GM19372 (cell line): ENCODE measurements at regions not wholly inside any gene's neighbourhood (a gene's known extent, or its start where the extent isn't known, plus 50 kb on each side); places are given as distances from the start of the nearest gene placed in this dataset.

Source experiments
- ATAC-seq: cut with Tn5 transposase; IDR thresholded peaks from one replicate; pipeline ENCODE4 v1.9.1; 2021; ENCODE audit warnings: mild to moderate bottlenecking, low read depth, moderate library complexity; ENCODE audit not compliant: unreplicated experiment

DNA sequence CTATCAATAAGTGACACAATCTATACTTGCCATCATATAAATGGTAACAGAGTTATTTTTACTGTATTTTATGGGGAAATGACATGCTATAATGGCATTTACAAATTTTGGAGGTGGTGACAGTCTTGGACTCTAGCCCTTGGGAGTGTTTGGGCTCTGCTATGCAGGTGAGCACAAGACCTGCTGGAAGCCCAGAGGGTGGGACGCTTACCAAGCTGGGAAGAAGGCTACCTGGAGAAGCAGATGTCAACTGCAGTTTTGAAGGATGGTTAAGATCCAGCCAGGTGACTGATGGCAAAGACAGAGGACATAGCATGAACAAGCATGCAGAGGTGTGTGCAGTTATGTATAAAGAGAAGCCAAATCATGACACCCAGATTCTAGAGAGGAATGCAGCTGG, 346.9 kb downstream of the MYCN start:
- no peak for ATAC-seq

DNA sequence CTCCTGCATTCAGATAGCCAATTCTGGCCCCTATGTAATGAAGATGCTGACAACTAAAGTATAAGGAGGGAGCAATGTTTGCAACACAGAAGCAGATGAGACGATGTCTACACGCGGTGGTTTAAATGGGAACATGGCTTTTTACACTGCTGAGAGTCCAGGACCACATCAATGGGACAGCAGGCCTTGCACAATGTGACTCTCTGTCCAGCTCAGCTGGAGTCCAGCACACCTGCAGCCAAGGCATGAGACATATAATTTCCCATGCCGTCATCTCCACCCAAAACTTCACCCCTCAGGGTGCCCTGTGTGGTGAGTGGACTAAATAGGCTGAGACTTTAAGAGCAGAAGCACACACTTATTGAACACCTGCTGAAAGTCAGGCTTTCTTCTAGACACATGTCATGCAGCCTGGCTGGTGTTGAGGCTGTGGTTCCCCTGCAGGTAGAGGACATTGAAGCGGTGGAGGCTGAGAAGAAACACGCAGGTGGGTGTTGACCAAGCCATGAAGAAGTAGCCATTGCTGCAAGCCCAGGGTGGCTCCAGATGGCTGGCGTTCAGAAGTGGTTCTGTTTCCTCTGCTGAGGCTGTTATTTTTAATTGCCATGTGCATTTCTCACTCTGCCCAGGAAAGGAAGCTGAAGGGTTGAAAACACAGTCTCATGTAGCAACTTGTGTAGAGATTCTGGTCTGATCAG, 345.6 kb downstream of the MYCN start:
- ATAC-seq, result no peak

DNA sequence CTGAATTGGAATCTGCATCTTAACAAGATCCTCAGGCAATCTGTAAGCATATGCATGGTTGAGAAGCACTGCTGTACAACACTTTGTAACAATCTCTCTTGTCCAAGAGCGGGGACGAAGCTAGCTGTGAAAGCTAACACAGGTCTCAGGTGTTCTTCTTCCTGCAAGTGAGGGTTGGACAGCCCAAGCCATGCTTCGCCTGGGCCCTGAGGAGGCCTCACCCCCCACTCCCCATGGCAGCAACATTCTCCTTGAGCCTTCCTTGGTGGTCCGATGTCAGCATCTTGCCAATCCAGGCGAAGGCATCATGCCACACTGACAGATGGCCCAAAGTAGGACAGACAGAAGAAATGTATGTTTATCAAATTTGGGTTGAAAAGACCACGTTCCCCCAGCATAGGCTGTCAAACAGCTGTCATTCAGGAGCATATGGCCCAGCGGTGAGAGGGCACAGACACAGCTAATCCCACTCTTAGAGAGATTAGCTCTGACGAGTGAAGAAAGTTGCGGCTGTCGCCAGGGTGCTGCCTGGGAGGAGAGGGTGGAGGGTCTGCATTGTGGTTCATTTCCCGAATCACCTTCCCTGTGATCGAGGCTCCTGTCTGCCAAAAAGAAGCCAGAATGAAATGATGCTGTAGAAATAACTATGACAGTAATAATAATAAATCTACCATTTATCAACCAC, 344.7 kb downstream of the MYCN start:
- ATAC-seq, result no peak

DNA sequence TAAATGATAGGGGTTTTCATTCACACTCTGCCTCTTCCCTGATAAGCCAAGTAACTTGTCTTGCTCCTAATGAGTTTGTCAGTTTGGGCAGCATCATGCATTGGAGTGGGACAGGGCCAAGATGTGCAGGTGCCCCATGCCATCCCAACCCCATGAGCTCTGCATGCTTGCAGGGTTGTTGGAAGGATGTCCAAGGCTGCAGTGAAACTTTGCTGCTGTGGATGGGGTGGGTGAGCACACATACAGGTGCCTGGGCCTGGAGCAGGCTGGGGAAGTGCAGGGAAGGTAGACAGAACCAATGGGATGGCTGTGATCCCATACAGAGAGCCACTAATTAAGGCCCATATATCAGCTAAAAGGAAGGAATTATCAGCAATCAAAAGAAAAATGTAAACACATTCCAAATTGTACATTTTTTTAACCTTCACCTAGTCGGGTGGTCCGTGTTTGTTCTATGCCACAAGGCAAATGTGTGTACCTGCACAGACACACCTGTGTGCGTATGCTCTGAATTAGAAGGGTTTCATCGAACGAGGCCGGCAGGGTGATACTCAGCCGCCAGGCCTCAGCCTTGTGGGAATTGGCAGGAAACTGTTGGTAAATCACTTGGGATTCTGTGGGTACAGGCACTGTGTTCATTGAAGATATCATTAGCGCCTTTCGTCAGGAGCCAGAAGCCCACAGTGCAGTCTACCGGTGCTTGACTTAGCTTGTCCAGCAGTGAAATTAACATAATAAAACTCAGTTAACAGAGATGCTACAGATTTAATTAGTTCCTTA, 342.9 kb downstream of the MYCN start:
- ATAC-seq, result no peak

DNA sequence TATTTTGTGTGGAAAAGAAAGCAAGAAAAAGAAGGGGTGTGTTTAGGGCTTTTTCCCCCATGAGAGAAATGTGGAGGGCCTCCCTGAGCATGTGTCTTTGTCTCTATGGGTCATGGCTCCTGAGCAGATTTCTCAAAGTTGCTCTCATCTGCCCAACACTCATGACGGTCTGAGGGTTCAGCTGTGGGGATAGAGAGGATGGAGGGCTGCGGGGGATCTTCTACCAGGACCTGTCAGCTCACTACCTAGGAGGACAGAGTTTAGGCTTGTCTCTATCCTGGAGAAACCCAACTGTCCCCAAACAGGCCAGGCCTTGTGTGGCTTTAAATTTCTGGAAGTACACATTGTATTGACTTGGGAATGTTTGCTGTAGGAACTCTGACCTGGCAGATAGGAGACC, 342.2 kb downstream of the MYCN start:
- ATAC-seq, result no peak

DNA sequence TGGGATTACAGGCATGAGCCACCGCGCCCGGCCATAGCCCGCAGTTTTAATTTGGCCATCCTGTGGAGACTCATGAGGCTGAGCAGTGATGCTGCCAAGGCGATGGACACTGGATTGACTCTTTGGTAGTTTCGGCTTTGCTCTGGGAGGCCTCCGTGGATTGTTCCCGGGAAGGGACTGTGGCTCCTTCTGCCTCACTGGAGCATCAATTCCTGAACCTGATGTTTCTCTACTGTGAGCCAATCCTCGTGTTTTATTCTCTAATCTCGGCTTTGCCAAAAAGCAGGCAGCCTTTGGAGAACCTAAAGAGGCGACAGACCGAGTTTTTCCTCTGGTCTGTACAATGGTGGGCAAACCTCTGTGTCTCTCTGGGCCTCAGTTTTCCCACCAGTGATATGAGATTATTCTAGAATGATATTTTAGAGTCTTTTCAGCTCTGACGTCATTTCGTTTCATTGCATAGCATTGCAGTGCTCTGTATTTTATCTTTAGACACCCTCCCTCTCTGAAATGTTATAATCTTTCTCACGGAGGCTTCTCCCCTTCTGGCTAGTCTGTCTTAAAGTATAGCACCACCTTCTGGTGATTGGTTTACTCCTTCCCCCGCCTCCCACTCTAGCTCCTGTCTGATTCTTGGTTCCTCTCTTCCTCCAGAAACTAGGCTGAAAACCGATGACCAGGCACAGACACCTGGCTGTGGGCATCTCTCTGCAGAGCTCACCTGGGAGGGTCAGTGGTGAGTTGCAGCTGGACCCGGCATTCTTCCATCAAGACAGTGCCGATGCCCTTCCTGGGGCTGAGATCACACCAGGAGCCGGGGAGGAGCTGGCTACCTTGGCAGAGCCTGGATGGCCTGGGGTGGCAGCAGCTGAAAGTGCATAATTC, 341.3 kb downstream of the MYCN start:
- ATAC-seq, result peak; percentile 64

DNA sequence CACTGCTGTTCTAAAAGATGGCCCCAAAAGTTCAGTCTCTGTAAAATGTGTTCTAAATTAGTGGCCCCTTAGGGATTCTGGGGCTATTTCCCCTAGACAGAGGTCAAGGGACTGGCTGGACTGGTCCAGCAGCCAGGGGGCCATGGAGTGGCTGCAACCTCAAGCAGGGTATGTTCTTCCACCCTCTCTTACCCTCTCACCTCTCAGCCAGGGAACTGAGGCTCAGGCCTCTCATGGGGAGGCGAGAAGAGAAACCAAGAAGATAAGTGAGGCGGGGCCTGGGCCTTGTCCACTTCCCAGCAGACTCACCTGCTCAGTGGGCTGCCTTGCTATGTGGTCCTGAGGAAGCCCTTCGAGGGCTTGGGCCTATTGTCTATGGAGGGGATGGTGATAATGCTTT, 339.7 kb downstream of the MYCN start:
- ATAC-seq, result no peak

DNA sequence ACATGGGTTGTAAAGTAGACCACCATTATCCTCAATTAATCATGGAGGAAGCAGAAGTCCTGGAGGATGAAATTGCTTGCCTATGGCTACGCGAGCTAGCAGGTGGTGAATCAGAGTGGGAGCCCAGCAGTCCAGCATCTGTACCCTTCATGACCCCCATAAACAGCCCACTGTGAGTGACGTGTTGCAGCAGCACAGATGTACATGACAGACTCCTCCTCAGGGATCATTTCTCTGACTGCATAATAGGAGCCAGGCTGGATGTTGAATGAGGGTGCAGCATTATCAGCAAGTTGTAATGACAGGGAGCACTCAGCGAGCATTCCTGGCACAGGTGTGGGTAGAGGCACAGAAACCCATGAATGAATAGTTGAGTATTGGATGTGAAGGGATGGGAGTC, 339.3 kb downstream of the MYCN start:
- no peak for ATAC-seq

DNA sequence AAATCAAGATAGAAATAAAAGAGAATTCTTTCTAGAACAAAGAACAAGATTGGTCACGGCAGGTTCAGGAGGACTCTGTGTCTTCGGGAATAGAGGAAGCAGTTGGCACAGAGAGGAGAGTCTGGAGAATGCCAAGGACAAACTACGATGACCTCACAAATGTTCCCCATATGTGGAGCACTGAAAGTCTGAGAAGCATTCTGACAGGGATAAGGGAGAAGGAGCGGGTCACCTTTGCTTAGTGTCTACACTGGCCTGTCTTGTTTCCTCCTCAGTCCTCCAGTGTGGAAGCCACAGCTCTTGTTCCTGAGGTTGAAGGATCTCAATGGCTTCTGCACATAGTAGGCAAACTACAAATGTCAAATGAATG, 338.8 kb downstream of the MYCN start:
- no peak for ATAC-seq

DNA sequence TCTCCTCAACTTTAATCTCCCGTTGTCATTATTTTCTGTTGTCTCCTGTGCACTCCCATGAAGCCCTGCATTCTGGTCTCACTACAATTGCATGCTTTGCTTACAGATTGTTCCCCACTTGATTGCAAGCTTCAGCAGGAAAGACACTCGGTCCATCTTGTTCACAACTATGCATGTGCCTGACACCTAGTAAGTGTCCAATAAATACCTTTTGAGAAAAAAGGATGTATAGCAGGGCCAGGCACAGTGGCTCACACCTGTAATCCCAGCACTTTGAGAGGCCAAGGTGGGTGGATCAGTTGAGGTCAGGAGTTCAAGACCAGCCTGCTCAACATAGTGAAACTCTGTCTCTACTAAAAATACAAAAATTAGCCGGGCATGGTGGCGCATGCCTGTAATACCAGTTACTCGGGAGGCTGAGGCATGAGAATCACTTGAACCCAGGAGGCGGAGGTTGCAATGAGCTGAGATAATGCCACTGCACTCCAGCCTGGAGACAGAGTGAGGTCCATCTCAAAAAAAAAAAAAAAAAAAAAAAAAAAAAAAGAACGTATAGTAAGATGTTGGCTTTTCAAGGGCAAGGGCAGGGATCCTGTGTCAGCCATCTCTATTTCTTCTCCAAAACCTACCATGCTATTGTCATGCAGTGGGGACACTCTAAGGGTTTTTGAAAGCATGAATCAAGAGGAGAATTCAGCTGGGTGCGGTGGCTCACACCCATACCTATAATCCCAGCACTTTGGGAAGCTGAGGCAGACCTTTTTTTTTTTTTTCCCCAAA, 338.3 kb downstream of the MYCN start:
- ATAC-seq, result no peak

DNA sequence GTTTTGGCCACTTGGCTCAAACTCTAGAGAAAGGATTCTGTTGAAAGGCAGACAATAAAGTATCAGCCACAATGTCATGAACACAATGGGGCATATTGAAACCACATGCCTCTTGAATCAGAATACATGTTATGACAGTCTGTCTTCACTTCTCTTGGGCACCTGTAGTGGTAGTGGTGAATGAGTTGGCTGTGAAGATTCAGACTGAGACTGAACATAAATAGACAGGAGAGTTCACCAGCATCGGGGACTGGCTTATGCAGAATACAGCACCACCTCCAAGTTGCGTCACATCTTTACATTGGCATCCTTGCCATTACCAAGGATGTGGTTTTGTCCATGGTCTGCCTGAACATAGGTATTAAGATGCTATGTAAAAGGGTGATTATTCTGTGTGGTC, 336.8 kb downstream of the MYCN start:
- no peak for ATAC-seq

DNA sequence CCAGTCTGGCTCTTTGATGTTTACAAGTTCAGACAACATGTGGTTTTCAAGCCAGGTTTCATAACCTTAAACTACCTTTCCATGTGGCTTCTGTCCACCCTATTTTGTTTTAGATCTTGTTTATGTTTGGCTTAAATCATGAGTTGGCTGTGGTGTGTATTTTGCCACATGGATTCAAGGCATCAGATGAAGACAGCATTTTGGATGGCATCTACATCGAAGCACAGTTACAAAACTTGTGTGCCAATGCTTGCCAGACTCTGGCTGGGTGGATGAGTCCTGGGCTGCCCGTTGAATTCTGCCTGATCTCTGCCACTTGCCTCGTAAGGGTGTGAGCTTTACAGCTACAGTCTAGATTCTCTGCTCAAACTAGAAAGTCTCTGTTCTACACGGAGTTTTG, 335.3 kb downstream of the MYCN start:
- ATAC-seq, result no peak

DNA sequence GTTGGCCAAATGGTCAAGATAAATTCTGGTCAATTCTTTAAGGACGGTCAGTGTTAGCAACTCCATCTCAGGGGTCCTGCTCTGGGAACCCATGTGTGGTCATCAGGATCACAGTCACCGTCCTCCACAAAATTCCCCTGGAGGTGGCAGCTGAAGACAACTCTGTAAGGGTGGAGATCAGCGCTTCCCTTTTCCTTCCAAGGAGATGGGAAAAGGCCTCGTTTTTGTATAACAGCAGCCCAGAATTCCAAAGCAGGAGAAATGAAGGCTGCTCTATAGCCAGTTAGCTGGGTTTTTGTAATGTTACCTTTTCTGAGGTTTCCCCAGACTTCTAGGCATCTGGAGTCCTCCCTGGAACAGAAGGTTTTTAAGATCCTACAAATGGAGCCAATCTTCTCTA, 334.8 kb downstream of the MYCN start:
- no peak for ATAC-seq

DNA sequence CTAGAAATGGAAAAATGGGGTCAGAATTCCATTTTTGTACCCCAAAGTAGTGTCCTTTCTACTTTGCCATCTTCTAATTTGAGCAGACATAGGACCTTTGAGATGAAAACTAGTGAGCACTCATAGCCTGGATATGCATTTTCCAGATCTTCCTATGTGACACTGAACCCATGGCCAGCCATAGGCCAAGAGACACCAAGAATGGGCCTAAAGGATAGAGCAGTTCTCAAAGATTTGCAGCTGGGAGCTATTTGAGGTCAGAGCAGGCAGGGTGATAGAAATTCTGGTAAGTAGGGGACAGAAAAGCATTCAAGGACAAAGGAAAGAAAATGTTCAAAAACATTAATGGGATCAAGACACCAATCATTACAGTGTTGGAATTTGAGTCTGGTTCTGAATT, 332.8 kb downstream of the MYCN start:
- no peak for ATAC-seq

DNA sequence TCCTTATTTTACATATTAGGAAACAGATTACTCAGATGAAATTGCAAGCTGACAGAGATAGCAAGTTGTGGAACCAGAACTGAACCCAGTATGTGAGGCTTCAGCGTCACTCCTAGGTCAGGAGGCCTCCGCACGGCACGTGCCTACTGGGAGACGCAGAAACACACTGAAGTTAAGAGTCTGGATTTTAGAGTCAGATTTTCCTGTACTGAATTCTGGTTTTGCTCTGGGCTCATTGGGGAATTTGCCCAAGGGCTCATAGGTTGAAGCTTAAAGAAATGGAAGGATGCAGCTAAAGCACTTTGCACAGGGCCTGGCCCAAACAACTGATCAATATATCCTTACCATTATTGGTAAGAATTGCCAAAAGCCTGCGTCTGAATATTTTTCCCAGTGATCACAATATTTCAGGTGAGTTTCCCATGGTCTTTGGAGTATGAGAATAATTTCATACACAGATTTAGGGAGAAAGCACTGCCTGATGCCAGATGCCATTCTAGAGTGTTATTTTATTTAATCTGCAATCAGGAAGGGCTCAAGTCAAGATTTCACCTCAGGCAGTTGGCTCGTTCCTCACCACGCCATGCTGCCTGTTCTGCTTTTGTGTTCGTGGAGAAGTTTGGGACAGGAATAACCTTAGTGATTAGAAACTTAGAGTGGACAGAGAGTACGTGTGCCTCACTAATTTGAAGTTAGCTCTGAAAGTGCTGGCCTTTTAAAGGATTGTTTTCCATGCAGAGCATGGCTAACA, 331.9 kb downstream of the MYCN start:
- ATAC-seq, result no peak

DNA sequence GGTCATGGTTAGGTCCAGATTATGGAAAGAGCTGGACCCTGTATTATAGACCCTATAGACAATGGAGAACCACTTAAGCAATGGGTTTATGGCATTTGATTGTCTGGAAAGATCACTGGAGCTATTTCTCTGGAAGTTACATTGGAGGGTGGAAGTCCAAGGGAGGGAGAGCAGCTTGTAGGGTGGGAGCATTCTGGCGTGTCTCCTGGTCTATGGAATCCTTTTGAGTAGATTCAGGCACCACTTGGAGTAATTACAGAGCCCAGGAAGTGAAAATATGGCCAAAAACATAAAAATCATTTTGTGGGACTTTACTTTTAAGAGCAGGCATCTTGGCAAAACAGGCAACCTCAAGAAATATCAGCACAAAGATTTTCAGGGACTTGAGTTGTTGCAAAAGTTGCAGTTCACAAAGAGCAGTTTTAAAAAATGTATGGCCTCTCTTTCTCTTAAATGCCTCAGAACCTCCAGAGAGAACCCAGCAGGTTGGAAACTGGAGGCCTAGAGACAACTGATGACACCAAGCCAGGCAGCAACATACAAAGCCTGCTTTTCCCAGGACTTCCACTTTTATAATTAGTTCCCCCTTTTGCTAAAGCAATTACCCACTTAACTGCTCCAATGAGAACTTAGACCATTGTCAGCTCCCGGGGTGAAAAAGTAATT, 331.0 kb downstream of the MYCN start:
- no peak for ATAC-seq

DNA sequence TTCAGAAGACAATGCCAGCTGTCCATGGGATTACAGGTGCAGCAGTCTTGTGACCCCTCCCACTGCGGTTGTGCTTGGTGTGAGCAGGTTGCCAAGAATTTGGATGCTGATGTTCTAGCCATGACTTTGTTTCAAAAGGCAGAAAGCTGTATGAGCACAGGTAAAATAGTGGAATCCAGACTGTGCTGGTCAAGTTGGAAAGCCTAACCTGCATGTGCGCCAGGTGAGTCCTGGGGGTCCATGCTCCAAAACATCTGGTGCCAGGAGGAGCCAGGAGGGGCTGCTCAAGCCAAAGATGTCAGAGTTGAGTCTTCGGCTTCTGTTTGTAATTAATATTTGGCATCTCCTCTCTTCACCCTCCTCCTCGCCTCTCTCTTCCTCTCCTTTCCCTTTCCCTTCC, 330.1 kb downstream of the MYCN start:
- no peak for ATAC-seq

DNA sequence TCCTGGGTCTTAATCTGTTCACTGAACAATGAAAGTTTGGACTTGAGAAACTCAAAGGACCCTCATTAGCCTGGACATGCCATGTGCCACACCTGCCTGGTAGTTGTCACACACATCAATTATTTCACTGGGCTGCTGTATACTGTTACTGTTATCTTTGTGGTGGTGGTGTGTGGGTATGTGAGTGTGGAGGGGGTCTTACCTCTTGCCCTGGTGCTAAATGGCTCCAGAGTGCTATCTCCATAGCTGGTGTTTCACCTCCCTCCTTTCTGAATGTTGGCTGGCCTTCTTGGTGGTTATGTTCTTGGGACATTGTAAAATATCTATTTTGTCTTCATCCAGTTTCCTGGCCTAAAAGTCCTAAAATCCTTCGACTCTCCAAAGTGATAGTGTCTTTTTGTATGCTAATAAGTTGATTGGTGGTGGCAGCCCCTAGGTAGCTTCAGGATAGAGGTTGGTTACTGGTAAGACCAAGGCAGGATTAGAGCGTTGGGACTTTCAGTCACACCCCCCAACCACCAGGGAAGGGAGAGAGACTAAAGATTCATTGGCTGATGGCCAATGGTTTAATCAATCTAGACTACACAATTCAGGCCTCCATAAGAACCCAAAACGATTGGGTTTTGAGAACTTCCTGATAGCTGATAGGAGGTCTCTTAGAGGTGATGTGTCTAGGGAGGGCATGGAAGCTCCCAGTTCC, 328.1 kb downstream of the MYCN start:
- ATAC-seq, result no peak
